ENCODE measurements at regions not wholly inside any gene's neighbourhood (a gene's known extent, or its start where the extent isn't known, plus 50 kb on each side); places are given as distances from the start of the nearest gene placed in this dataset.
A peak's percentile ranks its signal among the peaks of the same experiment; 100 is the strongest.

- DNase-seq: no peak
Observed at GRCh38 chr19:29432677-29433076, 93.1 kb upstream of the VSTM2B start.

DNA sequence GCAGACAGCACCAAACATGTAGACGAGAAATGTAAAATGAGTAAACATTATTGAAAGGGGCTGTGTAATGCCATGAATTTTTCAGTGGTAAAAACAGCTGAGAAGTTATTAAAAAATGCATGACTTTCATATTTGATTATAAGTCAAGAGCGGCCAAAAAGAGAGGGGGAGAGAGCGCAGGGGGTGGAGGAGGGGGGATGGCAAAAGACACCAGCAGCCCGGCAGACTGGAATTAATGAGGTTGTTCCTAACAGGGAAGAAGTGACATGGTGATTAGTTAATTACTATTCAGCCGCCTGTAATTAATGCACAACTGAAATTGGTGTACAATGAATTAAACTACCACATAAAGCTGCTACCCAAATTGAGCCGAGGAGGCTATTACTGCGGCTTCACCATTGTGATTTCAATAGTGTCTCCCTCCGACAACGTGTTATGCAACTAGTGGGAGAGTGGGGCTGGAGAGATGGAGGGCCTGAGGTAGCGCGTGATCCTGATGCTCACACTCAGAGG is 89.1 kb upstream of the VSTM2B start:
- DNase-seq: no peak

GRCh38 chr19:29439021-29439420 is 86.8 kb upstream of the VSTM2B start:
- no peak for DNase-seq

- no peak for DNase-seq
Observed at GRCh38 chr19:29439688-29440550, 85.9 kb upstream of the VSTM2B start.

DNA sequence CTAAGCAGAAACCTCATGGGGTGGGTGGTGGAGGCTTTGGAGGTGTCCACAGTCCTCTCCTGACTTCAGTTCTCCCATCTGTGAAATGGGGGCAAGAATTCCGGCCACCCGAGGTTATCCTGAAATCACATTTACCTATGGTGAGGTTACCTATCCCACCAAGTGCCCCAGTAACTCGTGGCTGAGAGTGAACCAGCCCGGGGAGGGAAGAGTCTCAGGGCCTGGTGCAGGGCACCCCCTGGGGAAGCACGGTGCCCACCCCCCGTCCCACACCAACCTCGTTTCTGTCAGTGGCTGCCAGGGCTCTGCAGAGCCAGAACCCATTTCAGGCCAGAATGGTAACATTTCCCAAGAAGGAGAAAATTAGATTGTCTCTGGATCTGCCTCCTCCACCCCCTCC is 83.7 kb upstream of the VSTM2B start:
- DNase-seq: no peak

DNA sequence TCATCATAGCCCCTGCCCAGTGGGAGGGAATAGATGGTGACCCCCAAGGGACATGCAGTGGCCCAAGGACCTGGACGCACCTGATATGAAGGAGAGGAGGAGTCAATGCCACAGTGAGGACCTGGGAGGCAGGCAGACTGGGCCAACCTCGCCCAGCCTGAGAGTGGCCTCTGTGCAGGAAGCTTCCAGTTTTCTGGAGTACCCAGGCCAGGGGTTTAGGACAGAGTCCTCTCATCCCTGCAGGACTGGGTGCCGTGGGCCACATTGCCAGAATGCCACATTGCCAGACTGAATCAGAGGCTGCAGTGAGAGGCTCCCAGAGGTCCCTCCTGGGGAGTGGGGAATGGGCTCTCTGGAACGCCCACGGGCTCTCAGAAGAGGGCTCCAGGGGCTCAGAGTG is 82.9 kb upstream of the VSTM2B start:
- DNase-seq: no peak

DNA sequence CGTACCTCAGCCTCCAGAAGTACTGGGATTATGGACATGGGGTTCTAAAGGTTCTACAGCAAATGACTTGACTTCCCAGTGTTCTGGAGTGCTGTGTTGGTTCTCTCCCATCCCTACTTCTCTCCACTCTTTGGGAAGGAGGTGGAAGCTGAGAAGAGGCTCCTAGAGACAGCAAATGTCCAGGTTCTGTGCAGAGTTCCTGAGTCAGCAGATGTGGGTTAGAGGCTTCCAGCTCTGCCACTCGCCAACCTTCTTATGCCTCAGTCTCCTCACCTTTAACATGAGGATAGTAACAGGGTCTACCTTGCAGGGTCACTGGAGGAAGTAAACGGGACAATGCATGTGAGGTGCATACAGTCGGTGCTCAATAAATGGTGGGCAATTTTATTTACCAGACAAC is 80.5 kb upstream of the VSTM2B start:
- no peak for DNase-seq

DNA sequence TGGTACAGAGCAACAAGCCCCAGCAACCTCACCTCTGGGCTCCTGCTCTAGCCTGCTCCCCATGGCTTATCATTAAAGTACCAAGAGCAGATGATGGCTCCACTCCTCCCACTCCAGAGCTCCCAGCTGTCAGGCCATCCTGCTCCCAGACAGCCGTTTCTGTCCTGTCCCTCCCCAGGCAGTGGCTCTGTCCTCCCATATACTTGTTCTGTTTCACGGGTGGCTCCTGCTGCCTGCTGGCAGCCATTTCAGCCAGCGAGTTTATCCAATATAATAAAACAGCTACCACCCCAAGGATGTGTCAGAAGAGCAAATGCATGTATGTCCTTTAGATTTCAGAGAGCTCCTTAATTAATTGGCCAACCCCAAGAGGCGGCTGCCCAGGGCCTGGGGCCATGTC is 79.4 kb upstream of the VSTM2B start:
- no peak for DNase-seq

DNA sequence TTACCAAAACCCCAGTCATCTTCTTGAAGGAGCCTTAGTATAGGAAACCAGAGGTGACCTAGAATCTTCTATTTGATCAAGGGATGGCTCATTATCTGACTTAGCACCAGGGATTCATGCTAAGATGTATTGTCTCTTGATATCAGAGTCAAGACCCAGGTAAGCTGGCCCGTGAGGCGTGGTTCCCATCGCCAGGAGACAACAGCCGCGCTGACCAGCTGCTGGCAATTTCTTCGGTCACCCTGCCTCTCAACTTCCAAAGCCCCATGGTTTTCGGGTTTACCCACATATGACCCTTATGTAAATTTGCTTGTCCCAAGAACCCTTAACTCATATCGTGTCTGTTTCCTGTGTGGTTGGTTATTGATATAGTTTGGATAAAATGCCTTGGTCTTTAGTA is 77.7 kb upstream of the VSTM2B start:
- DNase-seq: no peak

GRCh38 chr19:29449371-29449770 is 76.4 kb upstream of the VSTM2B start:
- no peak for DNase-seq

- DNase-seq: no peak
Observed at GRCh38 chr19:29450306-29450705, 75.5 kb upstream of the VSTM2B start.

GRCh38 chr19:29450812-29451211 is 75.0 kb upstream of the VSTM2B start:
- no peak for DNase-seq

- DNase-seq: no peak
Observed at GRCh38 chr19:29454109-29454508, 71.7 kb upstream of the VSTM2B start.

DNA sequence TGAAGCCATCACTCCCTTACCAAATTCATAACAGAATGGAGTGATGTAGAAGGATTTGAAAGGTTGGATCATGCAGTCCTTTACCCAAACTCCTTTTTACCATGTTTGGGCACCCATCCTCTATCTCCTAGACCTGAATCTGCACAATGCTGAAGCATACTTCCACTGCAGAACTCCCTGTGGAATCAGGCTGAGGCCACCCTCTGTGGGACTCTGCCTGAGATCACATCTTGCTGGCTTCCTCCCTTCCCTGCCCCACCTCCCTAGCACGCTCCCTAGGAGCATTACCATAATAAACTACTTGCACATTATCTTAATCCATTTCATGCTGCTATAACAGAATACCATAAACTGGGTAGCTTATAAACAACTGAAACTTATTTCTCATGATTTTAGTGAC is 68.4 kb upstream of the VSTM2B start:
- DNase-seq: no peak

- peak; percentile 51 for DNase-seq
Observed at GRCh38 chr19:29467824-29468401, 57.9 kb upstream of the VSTM2B start.

GRCh38 chr19:29475469-29475868 is 50.3 kb upstream of the VSTM2B start:
- DNase-seq: no peak

Data from OCI-M1 (cell line).